ENCODE measurements at regions not wholly inside any gene's neighbourhood (a gene's known extent, or its start where the extent isn't known, plus 50 kb on each side); places are given as distances from the start of the nearest gene placed in this dataset.

GRCh38 chr3:152915695-152916094 lies 80.8 kb downstream of the P2RY1 start:
- intact Hi-C loops (cut with micrococcal nuclease; ENCODE audit: unreplicated experiment) = no loop called here
- no peak overlapping the region for H3K4me2 ChIP-seq
- no peaks in the 10 kb centered on the region for H3K36me3 ChIP-seq (ENCODE audit: low read depth)
- no peak overlapping the region for H2AFZ ChIP-seq
- no peaks in the 10 kb centered on the region for H3K4me1 ChIP-seq (replicated peaks; ENCODE audit: insufficient read depth)
- no peak for TF ChIP-seq CTCF (conservative IDR thresholded peaks at IDR 0.05)
- TF ChIP-seq EZH2 (IDR thresholded peaks at IDR 0.05; ENCODE audit: low read depth) = no peak
- no peaks in the 10 kb centered on the region for H3K27me3 ChIP-seq (ENCODE audit: insufficient read depth, low read depth)
- BruUV-seq (replicated peaks) = no TSS peak
- H3K4me3 ChIP-seq = no peak overlapping the region
- POLR2A ChIA-PET (ENCODE audit: unreplicated experiment) = no interaction called here
- no peak overlapping the region for H3K27ac ChIP-seq
- H3K79me2 ChIP-seq (ENCODE audit: low read depth) = no peaks in the 10 kb centered on the region
- no peaks in the 10 kb centered on the region for H3K9me3 ChIP-seq (ENCODE audit: insufficient read depth, low read depth)
- H4K20me1 ChIP-seq (ENCODE audit: insufficient read depth) = no peaks in the 10 kb centered on the region
- H3K9me2 ChIP-seq (ENCODE audit: insufficient read depth) = no peaks in the 10 kb centered on the region; the same call in 1 of the 2 replicates
- DNase-seq = no peak
- CTCF ChIA-PET = no interaction called here
- H3F3A ChIP-seq (ENCODE audit: insufficient read depth, low read depth) = no peaks in the 10 kb centered on the region

- no peaks in the 10 kb centered on the region for H3K79me2 ChIP-seq (ENCODE audit: low read depth)
- H3K4me1 ChIP-seq (replicated peaks; ENCODE audit: insufficient read depth) = no peaks in the 10 kb centered on the region
- no peaks in the 10 kb centered on the region for H3K36me3 ChIP-seq (ENCODE audit: low read depth)
- ChIA-PET POLR2A (ENCODE audit: unreplicated experiment) (no interaction called here), CTCF (no interaction called here)
- H2AFZ ChIP-seq = no peak overlapping the region
- no peak overlapping the region for H3K27ac ChIP-seq
- no peak overlapping the region for H3K4me2 ChIP-seq
- H3F3A ChIP-seq (ENCODE audit: insufficient read depth, low read depth) = no peaks in the 10 kb centered on the region
- no TSS peak for BruUV-seq (replicated peaks)
- no peak overlapping the region for H3K4me3 ChIP-seq
- DNase-seq = no peak
- TF ChIP-seq EZH2 (IDR thresholded peaks at IDR 0.05; ENCODE audit: low read depth) (no peak), CTCF (conservative IDR thresholded peaks at IDR 0.05) (no peak)
- H4K20me1 ChIP-seq (ENCODE audit: insufficient read depth) = no peaks in the 10 kb centered on the region
- intact Hi-C loops (cut with micrococcal nuclease; ENCODE audit: unreplicated experiment) = no loop called here
- no peaks in the 10 kb centered on the region for H3K9me2 ChIP-seq (ENCODE audit: insufficient read depth)
- no peaks in the 10 kb centered on the region for H3K27me3 ChIP-seq (ENCODE audit: insufficient read depth, low read depth)
- H3K9me3 ChIP-seq (ENCODE audit: insufficient read depth, low read depth) = no peaks in the 10 kb centered on the region
Measured at GRCh38 chr3:152916753-152917279, 81.9 kb downstream of the P2RY1 start.

- Histone ChIP-seq H3K4me2 (no peak overlapping the region), H2AFZ (no peak overlapping the region), H3F3A (ENCODE audit: insufficient read depth, low read depth) (no peaks in the 10 kb centered on the region), H3K27ac (no peak overlapping the region), H3K36me3 (ENCODE audit: low read depth) (no peaks in the 10 kb centered on the region), H3K9me3 (ENCODE audit: insufficient read depth, low read depth) (no peaks in the 10 kb centered on the region), H3K4me3 (no peak overlapping the region), H3K9me2 (ENCODE audit: insufficient read depth) (no peaks in the 10 kb centered on the region), H3K4me1 (replicated peaks; ENCODE audit: insufficient read depth) (no peaks in the 10 kb centered on the region), H3K79me2 (ENCODE audit: low read depth) (no peaks in the 10 kb centered on the region), H4K20me1 (ENCODE audit: insufficient read depth) (no peaks in the 10 kb centered on the region), H3K27me3 (ENCODE audit: insufficient read depth, low read depth) (no peaks in the 10 kb centered on the region)
- ChIA-PET CTCF (no interaction called here), POLR2A (ENCODE audit: unreplicated experiment) (no interaction called here)
- intact Hi-C loops (cut with micrococcal nuclease; ENCODE audit: unreplicated experiment) = no loop called here
- DNase-seq = no peak
- BruUV-seq (replicated peaks) = no TSS peak
- TF ChIP-seq EZH2 (IDR thresholded peaks at IDR 0.05; ENCODE audit: low read depth) (no peak), CTCF (conservative IDR thresholded peaks at IDR 0.05) (no peak)
Measured at GRCh38 chr3:152921351-152921750, 86.4 kb downstream of the P2RY1 start.

Measured in PC-9 (cell line).